CD4-positive, alpha-beta T cell (primary cell): ENCODE measurements at regions not wholly inside any gene's neighbourhood (a gene's known extent, or its start where the extent isn't known, plus 50 kb on each side); places are given as distances from the start of the nearest gene placed in this dataset.

Experiments used
- ATAC-seq: fragments of 200-7000 bp; cut with Tn5 transposase; one replicate; pipeline ENCODE4 v1.10.0; 2022; ENCODE audit warnings: mild to moderate bottlenecking; ENCODE audit not compliant: poor library complexity
- CTCF ChIA-PET: fragments of 350-600 bp; sonication (Branson Sonifier 250); formaldehyde crosslinking; loops from one replicate; lab custom pipeline; 2021; ENCODE audit warnings: antibody characterized with exemption, inconsistent platforms; lab: Charles Lee
- POLR2A ChIA-PET: fragments of 350-600 bp; sonication (Branson Sonifier 250); formaldehyde crosslinking; loops from one replicate; lab custom pipeline; 2021; ENCODE audit warnings: antibody characterized with exemption, inconsistent platforms; lab: Charles Lee
- DNase-seq, 14 experiments: peaks; one replicate each; pipeline ENCODE4 v3.0.0-alpha.2; 2013 to 2020; ENCODE audit warnings: mixed read lengths in 2 of 14
- H3K27ac ChIP-seq, 2 donors: one replicate each; pipeline versions ENCODE4 v1.5.1 to v1.7.0; 2013; ENCODE audit warnings: low read length in 2 of 2, low read depth in 1 of 2, mild to moderate bottlenecking in 1 of 2
- H3K27me3 ChIP-seq, 2 experiments: 1 replicate in 1 of 2; 2 replicates in 1 of 2; pipeline versions ENCODE4 v1.6.1 to v1.7.0; 2013; ENCODE audit warnings: low read length in 2 of 2, control low read depth in 1 of 2, mild to moderate bottlenecking in 1 of 2, moderate library complexity in 1 of 2; ENCODE audit not compliant: insufficient read depth in 2 of 2, control insufficient read depth in 1 of 2
- H3K36me3 ChIP-seq: one replicate; pipeline ENCODE4 v1.6.1; 2013; ENCODE audit warnings: low read length, control low read depth; ENCODE audit not compliant: insufficient read depth
- H3K4me1 ChIP-seq: one replicate; pipeline ENCODE4 v1.6.1; 2013; ENCODE audit warnings: low read length, control low read depth; ENCODE audit not compliant: insufficient read depth
- H3K4me3 ChIP-seq: one replicate; pipeline ENCODE4 v1.5.1; 2013; ENCODE audit warnings: mild to moderate bottlenecking, low read length, moderate library complexity
- H3K9me3 ChIP-seq, 2 experiments: 1 replicate in 1 of 2; 2 replicates in 1 of 2; pipeline versions ENCODE4 v1.6.1 to v1.7.0; 2013; ENCODE audit warnings: low read length in 2 of 2, mild to moderate bottlenecking in 2 of 2, control low read depth in 1 of 2, moderate library complexity in 1 of 2; ENCODE audit not compliant: control insufficient read depth in 1 of 2, insufficient read depth in 1 of 2
- H3K27ac Mint-ChIP-seq: one replicate; pipeline ENCODE4 v1.8.0; 2020; ENCODE audit warnings: mixed read lengths
- H3K27me3 Mint-ChIP-seq: one replicate; pipeline ENCODE4 v1.8.0; 2021; ENCODE audit warnings: mixed read lengths
- H3K36me3 Mint-ChIP-seq: one replicate; pipeline ENCODE4 v1.8.0; 2021; ENCODE audit warnings: low read depth, mixed read lengths
- H3K4me1 Mint-ChIP-seq: one replicate; pipeline ENCODE4 v1.8.0; 2021; ENCODE audit warnings: low read depth, mixed read lengths
- H3K4me3 Mint-ChIP-seq: one replicate; pipeline ENCODE4 v1.8.0; 2020; ENCODE audit warnings: mild to moderate bottlenecking, mixed read lengths
- H3K9me3 Mint-ChIP-seq: one replicate; pipeline ENCODE4 v1.8.0; 2020; ENCODE audit warnings: mixed read lengths
- intact Hi-C, 2 experiments: fragments of 100-400 bp; cut with DNase I in 1 of 2; cut with micrococcal nuclease in 1 of 2; formaldehyde crosslinking; loops; one replicate each; pipeline versions ENCODE4 v1.15.1 to v1.9.0; 2023 to 2025; cut with DNase I, micrococcal nuclease
- TF ChIP-seq, protein P1 (sequence below): fragments of 200-600 bp; IDR thresholded peaks from one replicate; pipeline ENCODE4 v1.8.0; 2022; ENCODE audit warnings: antibody characterized with exemption, mild to moderate bottlenecking

DNA sequence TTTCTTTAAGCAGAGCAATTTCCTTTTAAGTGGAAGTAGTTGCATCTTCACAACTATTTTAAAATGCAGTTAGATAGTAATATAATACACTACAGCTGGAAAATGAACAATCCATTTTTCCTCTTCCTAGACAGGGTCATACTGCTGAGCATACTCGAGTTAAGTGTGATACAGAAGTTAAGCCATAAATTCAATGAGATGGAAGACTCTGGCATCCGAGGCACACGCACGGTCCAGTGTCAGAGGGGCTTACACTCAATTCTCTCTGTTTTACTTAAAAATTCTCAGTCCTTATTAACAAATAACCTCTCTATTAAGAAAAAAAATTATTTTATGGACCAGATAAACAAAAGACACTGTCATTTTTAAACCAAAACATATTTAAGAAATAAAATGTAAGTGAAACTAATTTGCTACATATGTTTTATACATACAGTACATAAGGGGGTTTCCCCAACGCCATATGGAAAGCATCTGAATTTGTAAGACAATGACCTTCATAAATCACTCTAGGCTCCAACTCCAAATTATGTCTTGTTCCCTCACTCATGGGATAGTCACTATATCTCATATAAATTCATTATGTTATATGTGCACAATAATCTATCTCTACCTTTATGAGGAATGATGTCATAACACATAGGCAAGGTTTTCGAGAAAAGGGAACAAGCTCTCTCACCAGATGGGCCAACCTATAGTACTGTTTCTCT lies 315.3 kb downstream of the PAPSS1 start:
- intact Hi-C loops: no loop called here
- no peaks in the 10 kb centered on the region for H3K36me3 Mint-ChIP-seq
- Histone ChIP-seq H3K36me3 (no peaks in the 10 kb centered on the region), H3K9me3 (no peaks in the 10 kb centered on the region), H3K27me3 (no peaks in the 10 kb centered on the region), H3K27ac (no peak overlapping the region), H3K4me3 (no peak overlapping the region), H3K4me1 (no peaks in the 10 kb centered on the region)
- no peaks in the 10 kb centered on the region for H3K4me1 Mint-ChIP-seq
- POLR2A ChIA-PET: no interaction called here
- no peak for ATAC-seq
- peaks cover 12% of the 10 kb centered on the region for H3K27me3 Mint-ChIP-seq
- no peak for DNase-seq
- TF ChIP-seq, protein P1, sequence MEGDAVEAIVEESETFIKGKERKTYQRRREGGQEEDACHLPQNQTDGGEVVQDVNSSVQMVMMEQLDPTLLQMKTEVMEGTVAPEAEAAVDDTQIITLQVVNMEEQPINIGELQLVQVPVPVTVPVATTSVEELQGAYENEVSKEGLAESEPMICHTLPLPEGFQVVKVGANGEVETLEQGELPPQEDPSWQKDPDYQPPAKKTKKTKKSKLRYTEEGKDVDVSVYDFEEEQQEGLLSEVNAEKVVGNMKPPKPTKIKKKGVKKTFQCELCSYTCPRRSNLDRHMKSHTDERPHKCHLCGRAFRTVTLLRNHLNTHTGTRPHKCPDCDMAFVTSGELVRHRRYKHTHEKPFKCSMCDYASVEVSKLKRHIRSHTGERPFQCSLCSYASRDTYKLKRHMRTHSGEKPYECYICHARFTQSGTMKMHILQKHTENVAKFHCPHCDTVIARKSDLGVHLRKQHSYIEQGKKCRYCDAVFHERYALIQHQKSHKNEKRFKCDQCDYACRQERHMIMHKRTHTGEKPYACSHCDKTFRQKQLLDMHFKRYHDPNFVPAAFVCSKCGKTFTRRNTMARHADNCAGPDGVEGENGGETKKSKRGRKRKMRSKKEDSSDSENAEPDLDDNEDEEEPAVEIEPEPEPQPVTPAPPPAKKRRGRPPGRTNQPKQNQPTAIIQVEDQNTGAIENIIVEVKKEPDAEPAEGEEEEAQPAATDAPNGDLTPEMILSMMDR: no peak
- no peak overlapping the region for H3K4me3 Mint-ChIP-seq
- no peak overlapping the region for H3K27ac Mint-ChIP-seq
- H3K9me3 Mint-ChIP-seq: no peaks in the 10 kb centered on the region
- CTCF ChIA-PET: no interaction called here

DNA sequence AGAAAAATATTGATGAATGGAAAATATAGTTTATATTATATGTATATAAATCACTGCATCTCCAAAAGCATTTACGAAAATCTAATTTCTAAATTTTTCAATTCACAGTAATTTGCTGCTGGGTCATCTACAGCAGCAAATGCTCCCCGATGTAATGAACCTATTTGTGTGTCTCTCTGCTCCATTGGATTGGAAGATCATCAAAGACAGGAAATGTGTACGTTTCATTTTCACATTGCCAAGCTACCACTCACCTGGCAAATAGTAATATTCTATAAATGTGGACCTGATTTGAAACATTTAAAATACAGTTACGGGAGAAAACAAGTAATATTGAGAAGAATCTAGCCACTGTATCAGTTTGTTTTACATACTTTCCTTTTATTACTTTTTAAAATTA lies 317.7 kb downstream of the PAPSS1 start:
- no peak overlapping the region for H3K27ac Mint-ChIP-seq
- ChIA-PET CTCF (interaction anchor here (1.0 kb wide), 1 partner anchor 10 kb away, joined by 3 read pairs; no protein-coding TSS in a partner anchor), POLR2A (no interaction called here)
- TF ChIP-seq, protein P1: no peak
- H3K27me3 Mint-ChIP-seq: peaks cover 19% of the 10 kb centered on the region
- H3K36me3 Mint-ChIP-seq: no peaks in the 10 kb centered on the region
- DNase-seq (no peak), ATAC-seq (no peak)
- no peaks in the 10 kb centered on the region for H3K9me3 Mint-ChIP-seq
- Histone ChIP-seq H3K4me3 (no peak overlapping the region), H3K9me3 (no peaks in the 10 kb centered on the region), H3K36me3 (no peaks in the 10 kb centered on the region), H3K27me3 (no peaks in the 10 kb centered on the region), H3K4me1 (no peaks in the 10 kb centered on the region), H3K27ac (no peak overlapping the region)
- H3K4me3 Mint-ChIP-seq: no peak overlapping the region
- intact Hi-C loops: no loop called here
- H3K4me1 Mint-ChIP-seq: no peaks in the 10 kb centered on the region

DNA sequence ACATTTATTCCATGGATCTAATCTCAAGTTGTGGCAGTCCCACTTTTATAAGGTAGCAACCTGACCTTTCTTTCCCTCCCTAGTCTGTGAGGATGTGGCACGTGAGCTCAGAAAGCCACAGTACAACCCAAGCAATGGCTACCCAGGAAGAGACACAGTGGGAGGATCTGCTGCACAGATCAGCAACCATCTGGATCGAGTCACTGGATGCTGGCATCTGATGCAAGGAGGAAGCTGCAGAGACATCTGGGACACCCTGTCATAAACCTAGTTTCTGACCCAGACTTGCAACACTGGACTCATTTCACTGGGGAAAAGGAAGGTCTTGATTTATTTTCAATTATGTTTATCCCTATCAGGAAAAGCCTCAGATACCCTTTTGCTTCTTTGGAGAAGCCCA lies 327.1 kb downstream of the PAPSS1 start:
- H3K4me3 Mint-ChIP-seq: no peak overlapping the region
- no peak overlapping the region for H3K27ac ChIP-seq
- H3K4me1 ChIP-seq: no peaks in the 10 kb centered on the region
- intact Hi-C loops: no loop called here
- no peaks in the 10 kb centered on the region for H3K9me3 Mint-ChIP-seq
- no peaks in the 10 kb centered on the region for H3K36me3 ChIP-seq
- H3K27me3 Mint-ChIP-seq: peaks cover 6% of the 10 kb centered on the region
- ATAC-seq: no peak
- TF ChIP-seq, protein P1: no peak
- no peak for DNase-seq
- no peaks in the 10 kb centered on the region for H3K9me3 ChIP-seq
- H3K27ac Mint-ChIP-seq: no peak overlapping the region
- H3K27me3 ChIP-seq: no peaks in the 10 kb centered on the region
- no peaks in the 10 kb centered on the region for H3K36me3 Mint-ChIP-seq
- no peaks in the 10 kb centered on the region for H3K4me1 Mint-ChIP-seq
- ChIA-PET POLR2A (no interaction called here), CTCF (no interaction called here)
- H3K4me3 ChIP-seq: no peak overlapping the region
